ENCODE measurements at regions not wholly inside any gene's neighbourhood (a gene's known extent, or its start where the extent isn't known, plus 50 kb on each side); places are given as distances from the start of the nearest gene placed in this dataset.

DNA sequence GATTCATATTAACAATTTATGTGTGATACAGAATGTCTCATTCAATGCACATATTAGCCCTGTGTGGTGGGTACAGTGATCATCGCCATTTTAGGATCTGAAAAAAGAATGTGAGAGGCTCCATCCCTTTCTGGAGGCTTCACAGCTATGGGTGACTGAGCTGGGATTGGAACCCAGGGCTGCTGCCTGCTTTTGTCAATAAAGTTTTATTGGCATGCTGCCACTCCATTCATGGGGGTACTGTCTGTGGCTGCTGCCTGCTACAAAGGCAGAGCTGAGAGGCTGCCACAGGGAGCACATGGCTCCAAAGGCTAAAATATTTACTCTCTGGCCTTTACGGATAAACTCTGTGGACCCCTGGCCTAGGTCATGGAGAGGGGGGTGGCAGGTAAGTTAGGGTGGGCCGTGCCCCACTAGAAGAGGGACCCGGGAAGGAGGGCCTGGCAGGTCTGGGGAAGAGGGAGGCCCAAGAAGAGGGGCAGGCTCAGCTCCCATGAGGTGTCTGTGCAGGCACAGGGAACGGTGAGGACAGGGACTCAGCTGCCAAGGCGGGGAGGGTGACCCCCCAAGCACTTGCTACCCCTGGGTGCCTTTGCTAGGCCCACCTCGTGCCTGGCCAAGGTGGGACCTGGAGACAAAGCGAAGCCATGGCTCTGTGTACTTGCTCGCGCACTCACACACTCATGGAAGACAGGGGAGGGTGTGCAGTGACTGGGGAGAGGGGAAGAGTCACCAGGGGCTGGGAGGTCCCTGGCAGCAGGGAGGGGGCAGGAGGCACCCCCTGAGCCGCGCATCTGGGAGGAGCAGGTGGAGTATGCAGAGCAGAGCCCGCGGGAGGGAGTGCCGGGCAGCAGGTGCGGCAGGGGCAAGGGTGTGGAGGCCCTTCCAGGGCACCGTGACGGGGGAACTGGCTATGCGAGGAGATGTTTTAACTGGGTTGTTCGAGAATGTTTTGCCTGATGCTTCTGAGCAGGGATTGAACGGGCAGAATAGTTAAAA, 335.3 kb downstream of the CTTN start:
- TF ChIP-seq, protein P1, sequence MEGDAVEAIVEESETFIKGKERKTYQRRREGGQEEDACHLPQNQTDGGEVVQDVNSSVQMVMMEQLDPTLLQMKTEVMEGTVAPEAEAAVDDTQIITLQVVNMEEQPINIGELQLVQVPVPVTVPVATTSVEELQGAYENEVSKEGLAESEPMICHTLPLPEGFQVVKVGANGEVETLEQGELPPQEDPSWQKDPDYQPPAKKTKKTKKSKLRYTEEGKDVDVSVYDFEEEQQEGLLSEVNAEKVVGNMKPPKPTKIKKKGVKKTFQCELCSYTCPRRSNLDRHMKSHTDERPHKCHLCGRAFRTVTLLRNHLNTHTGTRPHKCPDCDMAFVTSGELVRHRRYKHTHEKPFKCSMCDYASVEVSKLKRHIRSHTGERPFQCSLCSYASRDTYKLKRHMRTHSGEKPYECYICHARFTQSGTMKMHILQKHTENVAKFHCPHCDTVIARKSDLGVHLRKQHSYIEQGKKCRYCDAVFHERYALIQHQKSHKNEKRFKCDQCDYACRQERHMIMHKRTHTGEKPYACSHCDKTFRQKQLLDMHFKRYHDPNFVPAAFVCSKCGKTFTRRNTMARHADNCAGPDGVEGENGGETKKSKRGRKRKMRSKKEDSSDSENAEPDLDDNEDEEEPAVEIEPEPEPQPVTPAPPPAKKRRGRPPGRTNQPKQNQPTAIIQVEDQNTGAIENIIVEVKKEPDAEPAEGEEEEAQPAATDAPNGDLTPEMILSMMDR (IDR thresholded peaks at IDR 0.05): no peak
- TF ChIP-seq POLR2A (IDR thresholded peaks at IDR 0.05): no peak
